Uterus (tissue), 3 donors: ENCODE measurements at regions not wholly inside any gene's neighbourhood (a gene's known extent, or its start where the extent isn't known, plus 50 kb on each side); places are given as distances from the start of the nearest gene placed in this dataset.

ENCODE experiments used
- DNase-seq, 2 donors: peaks; one replicate each; pipeline ENCODE4 v3.0.0-alpha.2; 2019 to 2020
- H3K27ac ChIP-seq, 2 donors: fragments of 200-600 bp; sonication (generic); 1 replicate in 1 of 2; 2 replicates in 1 of 2; pipeline ENCODE4 v1.5.1; 2016 to 2018
- H3K27me3 ChIP-seq, 2 donors: fragments of 200-600 bp; sonication (generic); one replicate each; pipeline ENCODE4 v1.5.1; 2018 to 2019; ENCODE audit warnings: control low read depth in 1 of 2
- H3K36me3 ChIP-seq, 2 donors: fragments of 200-600 bp; sonication (generic); one replicate each; pipeline ENCODE4 v1.5.1; 2019; ENCODE audit warnings: control low read depth in 1 of 2
- H3K4me1 ChIP-seq, 2 donors: fragments of 200-600 bp; sonication (generic); one replicate each; pipeline ENCODE4 v1.5.1; 2018 to 2019; ENCODE audit warnings: control low read depth in 1 of 2
- H3K4me3 ChIP-seq, 2 donors: fragments of 200-600 bp; sonication (generic); 1 replicate in 1 of 2; 2 replicates in 1 of 2; pipeline ENCODE4 v1.5.1; 2018 to 2019; ENCODE audit warnings: mild to moderate bottlenecking in 1 of 2
- H3K9me3 ChIP-seq, 2 donors: fragments of 200-600 bp; sonication (generic); one replicate each; pipeline ENCODE4 v1.5.1; 2019; ENCODE audit warnings: control low read depth in 1 of 2
- CTCF ChIP-seq, 4 experiments: fragments of 200-600 bp in 2 of 4; fragments of 450-650 bp in 2 of 4; sonication (generic) in 2 of 4; IDR thresholded peaks; one replicate each; pipeline ENCODE4 v1.5.1; 2016 to 2019; ENCODE audit warnings: antibody characterized with exemption in 4 of 4, mild to moderate bottlenecking in 2 of 4, moderate library complexity in 1 of 4
- POLR2A ChIP-seq, 2 donors: fragments of 450-650 bp; IDR thresholded peaks; one replicate each; pipeline ENCODE4 v1.6.1; 2016; ENCODE audit warnings: antibody characterized with exemption in 2 of 2, mild to moderate bottlenecking in 1 of 2, moderate library complexity in 1 of 2
- intact Hi-C: fragments of 100-400 bp; cut with DNase I; formaldehyde crosslinking; loops from one replicate; pipeline ENCODE4 v1.15.1; 2023; ENCODE audit warnings: low total_unique reads
- donor health status: DM: yes; HTN: yes; CAD: no.

- H3K4me3 ChIP-seq, result no peak overlapping the region
- no peaks in the 10 kb centered on the region for H3K27me3 ChIP-seq
- H3K36me3 ChIP-seq, result no peaks in the 10 kb centered on the region
- TF ChIP-seq POLR2A (IDR thresholded peaks at IDR 0.05) (no peak), CTCF (IDR thresholded peaks at IDR 0.05) (no peak)
- no peaks in the 10 kb centered on the region for H3K9me3 ChIP-seq
- no peak overlapping the region for H3K27ac ChIP-seq
- DNase-seq, result no peak
- intact Hi-C loops, result no loop called here
- no peaks in the 10 kb centered on the region for H3K4me1 ChIP-seq
Observed at GRCh38 chr11:92423115-92424034, 198.8 kb downstream of the FAT3 start.

GRCh38 chr11:92424281-92424680 is 199.7 kb downstream of the FAT3 start:
- no peak for TF ChIP-seq POLR2A (IDR thresholded peaks at IDR 0.05)
- no peak for TF ChIP-seq CTCF (IDR thresholded peaks at IDR 0.05)
- intact Hi-C loops, result no loop called here
- no peak overlapping the region for H3K4me3 ChIP-seq
- H3K9me3 ChIP-seq, result no peaks in the 10 kb centered on the region
- H3K36me3 ChIP-seq, result no peaks in the 10 kb centered on the region
- H3K4me1 ChIP-seq, result no peaks in the 10 kb centered on the region
- no peak overlapping the region for H3K27ac ChIP-seq
- DNase-seq, result no peak
- H3K27me3 ChIP-seq, result no peaks in the 10 kb centered on the region

GRCh38 chr11:92425127-92425526 is 200.5 kb downstream of the FAT3 start:
- no peaks in the 10 kb centered on the region for H3K27me3 ChIP-seq
- no peaks in the 10 kb centered on the region for H3K36me3 ChIP-seq
- TF ChIP-seq CTCF (IDR thresholded peaks at IDR 0.05) (no peak), POLR2A (IDR thresholded peaks at IDR 0.05) (no peak)
- no peak overlapping the region for H3K27ac ChIP-seq
- H3K9me3 ChIP-seq, result no peaks in the 10 kb centered on the region
- H3K4me1 ChIP-seq, result no peaks in the 10 kb centered on the region
- H3K4me3 ChIP-seq, result no peak overlapping the region
- intact Hi-C loops, result no loop called here
- DNase-seq, result no peak

- Histone ChIP-seq H3K4me3 (no peak overlapping the region), H3K36me3 (no peaks in the 10 kb centered on the region), H3K9me3 (no peaks in the 10 kb centered on the region), H3K27ac (no peak overlapping the region), H3K27me3 (no peaks in the 10 kb centered on the region), H3K4me1 (no peaks in the 10 kb centered on the region)
- intact Hi-C loops, result no loop called here
- no peak for DNase-seq
- TF ChIP-seq CTCF (IDR thresholded peaks at IDR 0.05) (no peak), POLR2A (IDR thresholded peaks at IDR 0.05) (no peak)
Observed at GRCh38 chr11:92432515-92432914, 207.9 kb downstream of the FAT3 start.

GRCh38 chr11:92436034-92436920 is 211.7 kb downstream of the FAT3 start:
- DNase-seq, result no peak
- H3K27ac ChIP-seq, result no peak overlapping the region
- no peaks in the 10 kb centered on the region for H3K4me1 ChIP-seq
- intact Hi-C loops, result no loop called here
- H3K9me3 ChIP-seq, result no peaks in the 10 kb centered on the region
- no peaks in the 10 kb centered on the region for H3K27me3 ChIP-seq
- no peaks in the 10 kb centered on the region for H3K36me3 ChIP-seq
- TF ChIP-seq POLR2A (IDR thresholded peaks at IDR 0.05) (no peak), CTCF (IDR thresholded peaks at IDR 0.05) (no peak)
- no peak overlapping the region for H3K4me3 ChIP-seq
